Ishikawa (cell line): ENCODE measurements at regions not wholly inside any gene's neighbourhood (a gene's known extent, or its start where the extent isn't known, plus 50 kb on each side); places are given as distances from the start of the nearest gene placed in this dataset.

Experiments used
- CEBPB ChIP-seq: IDR thresholded peaks from 2 replicates; pipeline ENCODE4 v1.6.1; 2012
- CREB1 ChIP-seq: IDR thresholded peaks from 2 replicates; pipeline ENCODE4 v1.6.1; 2012; ENCODE audit warnings: low read depth
- EGR1 ChIP-seq: IDR thresholded peaks from 2 replicates; pipeline ENCODE4 v1.6.1; 2012
- EP300 ChIP-seq: IDR thresholded peaks from 2 replicates; pipeline ENCODE4 v1.6.1; 2012; ENCODE audit warnings: borderline replicate concordance
- FOXM1 ChIP-seq: IDR thresholded peaks from 2 replicates; pipeline ENCODE4 v1.6.1; 2012; ENCODE audit warnings: low read depth, borderline replicate concordance
- MAX ChIP-seq: IDR thresholded peaks from 2 replicates; pipeline ENCODE4 v1.6.1; 2012
- NFIC ChIP-seq: IDR thresholded peaks from 2 replicates; pipeline ENCODE4 v1.6.1; 2012
- RAD21 ChIP-seq: IDR thresholded peaks from 2 replicates; pipeline ENCODE4 v1.6.1; 2012; ENCODE audit warnings: low read depth
- REST ChIP-seq: IDR thresholded peaks from 2 replicates; pipeline ENCODE4 v1.6.1; 2012; ENCODE audit warnings: low read depth, mild to moderate bottlenecking
- TAF1 ChIP-seq: IDR thresholded peaks from 2 replicates; pipeline ENCODE4 v1.6.1; 2012; ENCODE audit warnings: low read depth, mild to moderate bottlenecking
- TCF12 ChIP-seq: IDR thresholded peaks from 2 replicates; pipeline ENCODE4 v1.6.1; 2012; ENCODE audit warnings: low read depth
- TEAD4 ChIP-seq: IDR thresholded peaks from 2 replicates; pipeline ENCODE4 v1.6.1; 2012
- YY1 ChIP-seq: IDR thresholded peaks from 2 replicates; pipeline ENCODE4 v1.6.1; 2012; ENCODE audit warnings: low read depth
- ZBTB7A ChIP-seq: IDR thresholded peaks from 2 replicates; pipeline ENCODE4 v1.6.1; 2012; ENCODE audit warnings: low read depth
- TF ChIP-seq, protein P1 (sequence below): IDR thresholded peaks from 2 replicates; pipeline ENCODE4 v1.6.1; 2012

DNA sequence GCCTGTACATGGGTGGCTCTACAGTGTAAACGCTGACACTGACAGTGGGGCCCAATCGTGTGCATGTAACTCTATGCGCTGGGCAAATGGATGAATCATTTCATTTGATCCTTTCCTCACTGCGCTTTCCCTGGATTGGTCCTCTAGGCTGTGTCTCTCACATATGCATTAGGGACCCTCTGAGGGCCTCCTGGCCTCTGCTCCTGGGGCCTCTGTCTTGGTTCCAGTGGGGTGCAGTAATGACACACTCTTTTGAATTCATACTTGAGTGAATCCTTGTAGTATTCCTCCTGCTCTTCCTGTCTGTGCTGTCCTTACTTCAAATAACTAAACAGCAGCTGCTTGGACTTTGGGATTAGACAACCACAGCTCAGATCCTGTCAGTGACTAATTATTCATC lies 176.5 kb upstream of the ADO start:
- TF ChIP-seq TEAD4: no peak
- TF ChIP-seq NFIC: no peak
- TF ChIP-seq TAF1: no peak
- no peak for TF ChIP-seq FOXM1
- TF ChIP-seq, protein P1, sequence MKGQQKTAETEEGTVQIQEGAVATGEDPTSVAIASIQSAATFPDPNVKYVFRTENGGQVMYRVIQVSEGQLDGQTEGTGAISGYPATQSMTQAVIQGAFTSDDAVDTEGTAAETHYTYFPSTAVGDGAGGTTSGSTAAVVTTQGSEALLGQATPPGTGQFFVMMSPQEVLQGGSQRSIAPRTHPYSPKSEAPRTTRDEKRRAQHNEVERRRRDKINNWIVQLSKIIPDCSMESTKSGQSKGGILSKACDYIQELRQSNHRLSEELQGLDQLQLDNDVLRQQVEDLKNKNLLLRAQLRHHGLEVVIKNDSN: no peak
- no peak for TF ChIP-seq EGR1
- no peak for TF ChIP-seq MAX
- no peak for TF ChIP-seq CEBPB
- no peak for TF ChIP-seq EP300
- TF ChIP-seq YY1: no peak
- no peak for TF ChIP-seq REST
- no peak for TF ChIP-seq CREB1

GRCh38 chr10:62631241-62631640 lies 173.3 kb upstream of the ADO start:
- no peak for TF ChIP-seq YY1
- TF ChIP-seq ZBTB7A: no peak
- no peak for TF ChIP-seq EGR1
- TF ChIP-seq MAX: no peak
- TF ChIP-seq TEAD4: no peak
- TF ChIP-seq CEBPB: no peak
- TF ChIP-seq REST: no peak
- TF ChIP-seq, protein P1: no peak
- no peak for TF ChIP-seq FOXM1
- no peak for TF ChIP-seq RAD21
- TF ChIP-seq TCF12: no peak
- TF ChIP-seq TAF1: no peak
- no peak for TF ChIP-seq CREB1
- no peak for TF ChIP-seq EP300
- no peak for TF ChIP-seq NFIC

DNA sequence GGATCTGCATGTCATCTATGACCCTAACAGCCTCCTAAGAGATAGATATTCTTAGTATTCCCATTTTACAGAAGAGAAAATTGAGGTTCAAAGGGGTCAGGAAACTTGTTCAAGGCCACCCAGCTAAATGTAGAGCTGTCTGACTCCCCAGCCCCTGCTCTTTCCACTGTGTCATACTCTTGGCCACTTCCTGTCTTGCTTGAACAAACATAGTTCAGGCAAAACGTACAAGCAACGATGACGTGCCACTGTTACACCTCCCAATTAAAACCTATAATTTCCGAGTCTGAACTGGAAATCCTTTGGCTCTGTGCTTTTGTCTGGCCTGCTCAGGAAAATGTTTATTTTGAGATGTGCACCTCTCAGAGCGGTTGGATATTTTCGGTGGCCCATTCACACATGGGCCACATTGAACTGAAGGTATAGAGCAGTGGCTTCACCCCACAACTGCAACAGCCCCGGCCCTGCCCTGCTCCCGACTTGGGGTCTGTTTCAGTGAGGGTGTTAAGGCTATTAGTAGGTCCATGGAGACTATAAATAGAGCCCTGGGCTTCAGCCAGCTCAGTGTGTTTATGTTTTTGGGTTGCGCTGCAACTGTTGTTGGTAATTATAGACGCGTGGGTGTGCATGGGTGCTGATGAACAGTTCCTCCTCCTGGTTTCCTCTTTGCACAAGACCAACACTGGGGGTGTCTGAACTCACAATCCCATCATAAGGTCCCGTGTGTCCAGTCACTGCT lies 172.3 kb upstream of the ADO start:
- no peak for TF ChIP-seq EP300
- TF ChIP-seq TEAD4: no peak
- no peak for TF ChIP-seq CREB1
- TF ChIP-seq MAX: no peak
- no peak for TF ChIP-seq ZBTB7A
- TF ChIP-seq, protein P1: no peak
- no peak for TF ChIP-seq NFIC
- TF ChIP-seq YY1: no peak
- TF ChIP-seq TAF1: no peak
- TF ChIP-seq RAD21: no peak
- no peak for TF ChIP-seq REST

- TF ChIP-seq TCF12: no peak
- TF ChIP-seq REST: no peak
- no peak for TF ChIP-seq TAF1
- TF ChIP-seq FOXM1: no peak
These were observed 170.5 kb upstream of the ADO start for GRCh38 chr10:62633976-62634375.
